BE2C (cell line): ENCODE measurements at regions not wholly inside any gene's neighbourhood (a gene's known extent, or its start where the extent isn't known, plus 50 kb on each side); places are given as distances from the start of the nearest gene placed in this dataset.
"Not testable (repeated sequence)": the region's sequence is repeated elsewhere in the genome, so short reads cannot be mapped to it uniquely, and the experiment has no call there.

Source experiments
- DNase-seq: peaks from one replicate; pipeline ENCODE4 v3.0.0-alpha.2; 2020
- H3K27me3 ChIP-seq: fragments of 250-450 bp; sonication (Bioruptor Pico); 2 replicates; pipeline ENCODE4 v1.5.1; 2020; ENCODE audit warnings: mild to moderate bottlenecking
- H3K36me3 ChIP-seq: fragments of 250-450 bp; sonication (Bioruptor Pico); 2 replicates; pipeline ENCODE4 v1.5.1; 2020; ENCODE audit warnings: mild to moderate bottlenecking
- H3K4me1 ChIP-seq: fragments of 250-450 bp; sonication (Bioruptor Pico); 2 replicates; pipeline ENCODE4 v1.5.1; 2020
- H3K4me3 ChIP-seq: 2 replicates; pipeline ENCODE4 v1.5.1; 2011; ENCODE audit warnings: low read depth, low read length
- H3K9me3 ChIP-seq: fragments of 250-450 bp; sonication (Bioruptor Pico); 2 replicates; pipeline ENCODE4 v1.5.1; 2020
- TF ChIP-seq, protein P1 (sequence below): IDR thresholded peaks from 2 replicates; pipeline ENCODE4 v1.5.1; 2012; ENCODE audit warnings: mild to moderate bottlenecking, low read depth, low read length

- no peak for DNase-seq
- no peaks in the 10 kb centered on the region for H3K9me3 ChIP-seq
Observed at GRCh38 chrX:47749185-47749967, 87.3 kb upstream of the ZNF81 start.

DNA sequence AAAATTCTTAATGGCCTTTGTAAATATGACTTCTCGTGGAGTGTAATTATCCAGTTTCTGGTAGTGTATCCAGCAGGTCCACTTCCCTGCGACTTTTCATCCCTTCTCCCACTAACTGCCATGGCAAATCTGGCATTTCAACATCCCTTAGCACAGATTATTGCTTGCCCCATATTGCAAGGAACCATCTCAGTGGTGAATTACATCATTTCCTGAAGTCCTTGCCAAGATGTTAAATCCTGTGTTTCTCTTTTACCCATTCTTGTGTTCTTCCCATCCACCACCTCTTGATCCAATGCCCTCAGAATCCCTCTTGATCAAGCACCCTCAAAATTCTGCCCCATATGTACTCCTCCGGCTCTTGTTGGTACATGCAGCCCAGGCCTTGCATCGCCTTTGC is 88.1 kb upstream of the ZNF81 start:
- Histone ChIP-seq H3K9me3 (no peaks in the 10 kb centered on the region), H3K27me3 (no peaks in the 10 kb centered on the region), H3K4me1 (no peaks in the 10 kb centered on the region), H3K4me3 (no peak overlapping the region), H3K36me3 (no peaks in the 10 kb centered on the region)
- no peak for DNase-seq
- TF ChIP-seq, protein P1, sequence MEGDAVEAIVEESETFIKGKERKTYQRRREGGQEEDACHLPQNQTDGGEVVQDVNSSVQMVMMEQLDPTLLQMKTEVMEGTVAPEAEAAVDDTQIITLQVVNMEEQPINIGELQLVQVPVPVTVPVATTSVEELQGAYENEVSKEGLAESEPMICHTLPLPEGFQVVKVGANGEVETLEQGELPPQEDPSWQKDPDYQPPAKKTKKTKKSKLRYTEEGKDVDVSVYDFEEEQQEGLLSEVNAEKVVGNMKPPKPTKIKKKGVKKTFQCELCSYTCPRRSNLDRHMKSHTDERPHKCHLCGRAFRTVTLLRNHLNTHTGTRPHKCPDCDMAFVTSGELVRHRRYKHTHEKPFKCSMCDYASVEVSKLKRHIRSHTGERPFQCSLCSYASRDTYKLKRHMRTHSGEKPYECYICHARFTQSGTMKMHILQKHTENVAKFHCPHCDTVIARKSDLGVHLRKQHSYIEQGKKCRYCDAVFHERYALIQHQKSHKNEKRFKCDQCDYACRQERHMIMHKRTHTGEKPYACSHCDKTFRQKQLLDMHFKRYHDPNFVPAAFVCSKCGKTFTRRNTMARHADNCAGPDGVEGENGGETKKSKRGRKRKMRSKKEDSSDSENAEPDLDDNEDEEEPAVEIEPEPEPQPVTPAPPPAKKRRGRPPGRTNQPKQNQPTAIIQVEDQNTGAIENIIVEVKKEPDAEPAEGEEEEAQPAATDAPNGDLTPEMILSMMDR, result no peak

More at GRCh38 chrX:47749185-47749967, 87.3 kb upstream of the ZNF81 start:
- no peak overlapping the region for H3K4me3 ChIP-seq
- H3K36me3 ChIP-seq, result no peaks in the 10 kb centered on the region
- TF ChIP-seq, protein P1, result no peak
- H3K4me1 ChIP-seq, result no peaks in the 10 kb centered on the region
- H3K27me3 ChIP-seq, result no peaks in the 10 kb centered on the region

DNA sequence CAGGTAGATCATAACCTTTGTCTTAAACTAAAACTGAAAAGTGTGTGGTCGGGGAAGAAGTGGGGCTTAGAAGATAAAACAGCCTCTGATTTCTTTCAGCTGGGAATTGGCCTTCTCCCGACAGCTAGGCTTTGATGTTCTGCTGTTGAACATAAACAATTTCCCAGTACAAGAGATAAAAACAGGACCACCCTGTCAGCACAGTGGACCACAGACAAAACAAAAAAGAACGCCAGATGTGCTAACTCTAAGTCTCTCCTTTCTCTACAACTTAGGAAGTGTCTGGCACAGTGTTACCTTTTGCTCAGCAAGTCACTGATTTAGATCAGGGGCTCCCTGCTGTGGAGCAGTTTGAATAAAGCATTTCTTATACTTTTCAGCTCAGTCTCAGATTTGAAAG is 87.5 kb upstream of the UXT start:
- Histone ChIP-seq H3K4me1 (no peaks in the 10 kb centered on the region), H3K4me3 (no peak overlapping the region), H3K27me3 (no peaks in the 10 kb centered on the region), H3K36me3 (no peaks in the 10 kb centered on the region), H3K9me3 (no peaks in the 10 kb centered on the region)
- no peak for DNase-seq
- TF ChIP-seq, protein P1, result no peak

DNA sequence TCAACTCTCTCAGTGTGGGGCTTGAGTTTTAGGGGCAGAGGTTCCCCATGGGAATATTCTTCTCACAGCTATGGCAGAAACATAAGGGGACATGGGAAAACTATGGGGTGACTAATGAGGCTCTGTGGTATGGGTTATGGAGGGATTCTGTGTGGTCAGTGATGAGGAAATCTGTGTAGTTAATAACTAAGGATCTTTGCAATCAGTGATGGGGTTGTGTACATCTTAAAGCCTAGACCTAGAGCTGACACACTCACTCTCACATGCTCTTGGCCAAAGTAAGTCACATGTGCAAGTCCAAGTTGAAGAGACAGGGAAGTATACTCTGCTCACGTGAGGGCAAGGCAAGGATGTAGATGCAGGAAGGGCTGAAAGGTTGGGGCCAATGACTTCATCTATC is 86.4 kb upstream of the UXT start:
- TF ChIP-seq, protein P1, result no peak
- Histone ChIP-seq H3K9me3 (no peaks in the 10 kb centered on the region), H3K27me3 (no peaks in the 10 kb centered on the region), H3K4me1 (no peaks in the 10 kb centered on the region), H3K36me3 (no peaks in the 10 kb centered on the region), H3K4me3 (no peak overlapping the region)
- DNase-seq, result no peak

DNA sequence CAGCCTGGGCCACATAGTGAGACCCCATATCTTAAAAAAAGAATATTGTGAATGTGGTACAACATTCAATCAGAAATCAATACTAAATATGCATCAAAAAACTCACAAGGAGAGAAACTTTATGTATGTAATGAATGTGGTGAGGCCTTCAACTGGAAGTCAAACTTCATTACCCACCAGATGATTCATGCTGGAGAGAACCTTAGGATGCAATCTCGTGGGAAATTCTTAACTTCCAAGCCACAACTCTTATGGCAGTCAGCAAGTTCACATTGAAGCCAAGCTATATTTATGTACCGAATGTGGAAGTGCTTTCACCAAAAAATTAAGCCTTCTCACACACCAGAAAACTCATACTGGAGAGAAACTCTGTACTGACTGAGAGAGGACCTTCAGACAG is 84.5 kb upstream of the UXT start:
- Histone ChIP-seq H3K4me1 (no peaks in the 10 kb centered on the region), H3K27me3 (no peaks in the 10 kb centered on the region), H3K9me3 (no peaks in the 10 kb centered on the region), H3K36me3 (no peaks in the 10 kb centered on the region), H3K4me3 (no peak overlapping the region)
- DNase-seq, result no peak
- TF ChIP-seq, protein P1, result no peak

DNA sequence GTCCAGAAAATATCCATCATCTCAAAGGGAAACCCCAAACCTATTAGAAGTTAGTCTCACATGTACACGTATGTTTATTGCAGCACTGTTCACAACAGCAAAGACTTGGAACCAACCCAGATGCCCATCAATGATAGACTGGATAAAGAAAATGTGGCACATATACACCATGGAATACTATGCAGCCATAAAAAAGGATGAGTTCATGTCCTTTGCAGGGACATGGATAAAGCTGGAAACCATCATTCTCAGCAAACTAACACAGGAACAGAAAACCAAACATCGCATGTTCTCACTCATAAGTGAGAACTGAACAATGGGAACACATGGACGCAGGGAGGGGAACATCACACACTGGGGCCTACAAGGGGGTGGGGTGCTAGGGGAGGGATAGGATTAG is 79.9 kb upstream of the UXT start:
- not testable (repeated sequence) for H3K4me3 ChIP-seq, H3K9me3 ChIP-seq, H3K4me1 ChIP-seq, H3K36me3 ChIP-seq, DNase-seq, H3K27me3 ChIP-seq

DNA sequence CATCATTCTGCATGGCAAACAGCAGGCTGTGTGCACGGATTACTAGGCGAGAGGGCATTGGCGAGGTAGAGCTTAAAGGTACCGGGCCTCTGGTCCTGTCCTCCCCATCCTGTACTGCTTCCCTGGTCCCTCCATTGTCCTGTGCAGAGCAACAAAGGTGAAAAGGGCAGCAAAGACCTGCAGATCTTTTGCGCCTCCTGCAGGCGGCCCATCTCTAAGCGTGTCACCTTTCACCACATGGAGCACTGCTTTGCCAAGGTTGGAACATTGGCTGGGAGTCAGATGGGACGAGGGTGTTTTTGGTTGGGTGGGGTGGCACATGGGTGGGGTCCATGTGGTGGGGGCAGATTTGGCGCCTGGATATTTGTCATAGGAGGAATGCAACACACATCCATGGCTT is 64.7 kb upstream of the UXT start:
- TF ChIP-seq, protein P1, result no peak
- Histone ChIP-seq H3K9me3 (no peaks in the 10 kb centered on the region), H3K4me3 (no peak overlapping the region), H3K27me3 (no peaks in the 10 kb centered on the region), H3K36me3 (no peaks in the 10 kb centered on the region), H3K4me1 (no peaks in the 10 kb centered on the region)
- no peak for DNase-seq
